Hematopoietic multipotent progenitor cell treated with erythropoietin and hydrocortisone succinate and interleukin-3 and kit ligand, for 8 days (in vitro differentiated cells): ENCODE measurements at regions not wholly inside any gene's neighbourhood (a gene's known extent, or its start where the extent isn't known, plus 50 kb on each side); places are given as distances from the start of the nearest gene placed in this dataset.
"Not testable (repeated sequence)": the region's sequence is repeated elsewhere in the genome, so short reads cannot be mapped to it uniquely, and the experiment has no call there.

Source experiments
- DNase-seq: peaks from one replicate; pipeline ENCODE4 v3.0.0-alpha.2; 2015

DNA sequence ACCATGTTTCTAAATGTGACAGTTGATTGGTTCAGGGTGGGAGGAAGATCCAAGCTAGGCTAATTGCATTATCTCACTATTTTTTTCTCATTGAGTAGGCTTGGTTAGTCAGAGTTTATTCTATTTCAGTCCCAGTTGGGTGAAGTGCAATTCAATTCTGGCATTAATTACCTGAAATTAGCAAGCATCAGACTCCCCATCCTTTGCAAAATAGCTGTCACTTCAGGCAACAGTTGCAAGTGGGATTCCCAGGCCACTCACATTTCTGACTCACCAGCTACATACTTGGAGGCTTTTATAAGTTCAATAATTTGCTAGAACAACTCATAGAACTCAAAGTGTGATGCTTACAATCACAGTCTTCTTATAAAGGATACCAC lies 155.8 kb upstream of the HAND2 start:
- no peak for DNase-seq

GRCh38 chr4:173685165-173685830 lies 155.3 kb upstream of the HAND2 start:
- DNase-seq: no peak

GRCh38 chr4:173684223-173684622 lies 154.2 kb upstream of the HAND2 start:
- DNase-seq: no peak

GRCh38 chr4:173682609-173683008 lies 152.6 kb upstream of the HAND2 start:
- DNase-seq: no peak

DNA sequence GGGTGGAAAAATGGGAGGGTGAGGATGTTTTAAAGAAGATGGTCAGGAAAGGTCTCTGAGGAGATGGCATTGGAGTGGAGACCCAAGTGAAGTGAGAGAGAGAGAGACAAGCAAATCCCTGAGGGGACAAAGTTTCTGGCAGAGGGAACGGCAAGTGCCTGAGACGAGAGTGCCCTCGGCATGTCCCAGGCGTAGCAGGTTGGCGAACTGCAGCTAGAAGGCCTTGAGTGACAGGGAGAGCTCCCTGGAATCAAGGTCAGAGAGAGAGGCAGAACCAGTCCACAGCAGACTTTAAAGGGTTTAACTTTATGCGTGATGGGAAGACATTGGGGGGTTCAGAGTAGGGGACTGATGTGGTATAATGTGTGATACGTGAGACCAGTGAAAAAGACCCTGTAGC lies 150.2 kb upstream of the HAND2 start:
- no peak for DNase-seq

- DNase-seq: no peak
Measured at GRCh38 chr4:173675446-173675845, 145.4 kb upstream of the HAND2 start.

DNA sequence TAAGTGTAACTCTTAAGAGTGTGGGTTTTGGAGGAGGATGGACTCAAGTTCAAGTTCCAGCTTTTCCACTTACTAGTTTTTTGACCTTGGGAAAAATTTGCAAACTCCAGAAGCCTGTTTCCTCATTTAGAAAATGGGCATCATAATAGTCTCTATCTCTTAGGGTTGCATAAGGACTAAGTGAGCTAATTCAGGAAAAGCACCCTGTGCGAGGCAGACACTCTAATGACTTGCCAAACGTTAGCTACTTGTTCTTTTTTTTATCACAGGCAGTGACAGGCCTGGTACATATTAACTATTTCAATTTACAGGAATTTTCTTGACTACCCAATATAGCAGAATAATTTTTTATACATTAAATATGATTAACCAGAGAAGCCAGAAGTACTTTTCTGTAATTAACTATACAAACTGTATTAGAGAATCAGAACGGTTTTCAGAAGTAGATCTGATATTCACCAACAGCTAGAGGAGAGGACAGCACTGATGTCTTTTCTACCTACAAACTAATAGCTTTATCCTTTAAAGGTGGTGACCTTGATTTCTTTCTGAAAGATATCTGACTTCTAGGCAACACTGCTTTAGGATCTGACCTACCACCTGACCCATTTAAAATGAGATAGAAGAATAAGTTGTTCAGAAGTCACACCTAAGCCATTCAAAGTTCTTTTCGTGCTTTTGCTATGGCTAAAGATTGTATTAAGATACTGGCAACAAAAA lies 139.6 kb upstream of the HAND2 start:
- no peak for DNase-seq

GRCh38 chr4:173661001-173661400 lies 131.0 kb upstream of the HAND2 start:
- DNase-seq: no peak

GRCh38 chr4:173656898-173657297 lies 126.9 kb upstream of the HAND2 start:
- no peak for DNase-seq

DNA sequence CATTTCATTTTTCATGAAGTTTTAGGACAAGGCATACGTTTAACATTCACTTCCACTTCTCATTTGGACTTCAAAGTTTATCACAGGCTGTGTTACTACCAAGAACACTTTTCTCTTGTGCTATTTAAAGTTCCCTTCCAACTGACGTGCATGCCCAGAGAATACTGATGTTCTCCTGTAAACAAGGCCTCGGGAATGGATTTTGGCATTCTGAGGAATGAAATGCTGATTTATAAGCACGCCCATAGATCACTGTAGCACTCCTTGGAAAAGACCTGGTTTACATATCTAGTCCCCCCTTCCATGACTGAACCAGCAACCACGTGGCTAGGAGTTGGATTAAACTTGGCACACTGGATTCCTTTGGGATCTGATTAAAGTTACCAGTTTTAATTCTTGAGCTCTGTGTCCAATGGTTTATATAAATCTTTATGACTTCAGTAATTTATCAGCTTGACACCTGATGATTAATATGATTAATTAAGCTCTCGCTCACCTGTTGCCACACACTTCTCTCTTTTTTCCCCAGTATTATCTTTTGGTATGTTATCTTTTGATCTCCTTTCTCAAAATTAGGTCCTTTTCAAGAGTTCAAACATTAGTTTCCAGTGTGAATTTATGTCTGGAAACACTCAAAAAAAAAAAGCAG lies 122.4 kb upstream of the HAND2 start:
- no peak for DNase-seq

DNA sequence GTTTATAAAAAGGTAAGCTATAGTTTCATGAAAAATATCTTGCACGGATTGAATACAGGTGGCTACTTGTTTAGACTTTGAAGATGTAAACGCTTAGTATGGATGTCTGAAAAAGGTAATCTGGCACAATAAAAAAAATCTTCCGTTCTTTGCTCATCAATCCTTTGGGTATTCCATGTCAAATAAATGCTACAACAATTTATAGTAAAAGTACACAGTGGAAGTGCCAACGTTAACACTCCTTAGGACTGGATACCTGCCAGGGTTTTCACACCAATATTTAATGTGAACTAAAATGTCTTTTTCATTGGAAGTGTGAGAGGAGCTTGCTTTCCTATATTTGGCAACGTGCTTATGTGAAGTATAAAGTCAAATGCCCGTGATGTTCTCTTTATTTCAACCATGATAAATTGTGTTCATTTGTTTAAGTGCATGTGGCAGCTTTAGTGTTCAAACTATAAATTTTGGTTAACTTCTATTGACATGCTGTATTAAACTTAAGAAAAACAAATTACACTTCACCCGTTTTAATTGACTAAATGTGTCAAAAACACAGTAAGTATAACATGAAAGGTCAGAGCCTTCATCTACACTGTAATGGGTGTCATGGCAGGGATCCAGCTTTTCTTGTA lies 121.7 kb upstream of the HAND2 start:
- no peak for DNase-seq

DNA sequence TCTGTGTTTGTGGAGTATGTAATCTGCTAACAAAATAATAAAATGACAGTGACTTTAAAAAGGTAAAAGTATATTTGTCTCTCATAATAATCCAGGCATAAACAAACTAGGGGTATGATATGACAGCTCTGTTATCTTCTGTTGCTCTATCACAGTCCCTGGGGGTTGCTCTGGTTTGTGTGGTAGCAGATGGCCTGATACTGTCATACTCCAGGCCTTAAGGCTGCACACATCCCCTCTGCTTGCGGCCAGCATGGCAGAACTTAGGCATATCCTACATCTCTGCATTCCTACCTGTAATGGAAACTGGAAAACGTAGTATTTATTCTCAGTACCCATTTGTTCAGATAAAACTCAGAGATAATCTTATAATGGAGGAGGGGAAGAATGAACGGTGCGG lies 117.9 kb upstream of the HAND2 start:
- DNase-seq: no peak

- DNase-seq: no peak
Measured at GRCh38 chr4:173642509-173642908, 112.5 kb upstream of the HAND2 start.

DNA sequence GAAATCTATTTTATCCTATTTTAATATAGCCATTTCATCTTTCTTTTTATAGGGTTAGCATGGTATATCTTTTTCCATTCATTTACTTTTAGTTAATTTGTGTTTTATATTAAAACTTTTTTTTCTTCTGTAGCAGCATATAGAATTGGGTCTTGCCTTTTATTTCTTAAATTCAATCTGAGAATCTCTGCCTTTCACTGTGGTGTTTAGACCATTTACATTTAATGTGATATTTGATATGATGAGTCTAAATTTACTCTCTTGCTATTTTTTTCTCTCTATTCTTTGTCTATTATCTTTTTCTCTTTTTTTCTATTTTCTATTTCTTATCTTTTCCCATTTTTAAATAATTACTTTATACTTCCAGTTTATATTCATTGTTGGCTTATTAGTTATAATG lies 105.4 kb upstream of the HAND2 start:
- DNase-seq: no peak

- DNase-seq: no peak
Measured at GRCh38 chr4:173626277-173626676, 96.2 kb upstream of the HAND2 start.

GRCh38 chr4:173618648-173619047 lies 88.6 kb upstream of the HAND2 start:
- not testable (repeated sequence) for DNase-seq

GRCh38 chr4:173609158-173609557 lies 79.1 kb upstream of the HAND2 start:
- DNase-seq: no peak

GRCh38 chr4:173608632-173609031 lies 78.6 kb upstream of the HAND2 start:
- not testable (repeated sequence) for DNase-seq

DNA sequence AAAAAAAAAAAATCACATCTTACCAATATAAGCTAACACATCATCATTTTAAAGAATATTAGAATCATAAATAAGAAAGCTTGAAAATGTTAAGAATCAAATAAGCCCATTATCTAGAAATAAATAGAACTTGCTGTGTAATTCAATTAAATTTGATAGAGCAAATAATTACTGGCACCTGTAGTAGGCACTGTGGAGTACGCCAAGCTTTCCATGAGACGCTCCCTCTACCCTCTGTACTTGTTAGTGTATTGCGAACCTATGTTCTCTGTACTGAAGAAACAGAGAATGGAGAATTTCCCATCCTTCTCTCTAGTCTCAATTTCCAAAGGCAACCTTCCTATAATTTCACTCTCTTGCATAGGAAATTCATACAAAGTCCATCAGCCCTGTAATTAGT lies 61.7 kb upstream of the HAND2 start:
- no peak for DNase-seq

GRCh38 chr4:173590697-173591096 lies 60.7 kb upstream of the HAND2 start:
- DNase-seq: no peak

DNA sequence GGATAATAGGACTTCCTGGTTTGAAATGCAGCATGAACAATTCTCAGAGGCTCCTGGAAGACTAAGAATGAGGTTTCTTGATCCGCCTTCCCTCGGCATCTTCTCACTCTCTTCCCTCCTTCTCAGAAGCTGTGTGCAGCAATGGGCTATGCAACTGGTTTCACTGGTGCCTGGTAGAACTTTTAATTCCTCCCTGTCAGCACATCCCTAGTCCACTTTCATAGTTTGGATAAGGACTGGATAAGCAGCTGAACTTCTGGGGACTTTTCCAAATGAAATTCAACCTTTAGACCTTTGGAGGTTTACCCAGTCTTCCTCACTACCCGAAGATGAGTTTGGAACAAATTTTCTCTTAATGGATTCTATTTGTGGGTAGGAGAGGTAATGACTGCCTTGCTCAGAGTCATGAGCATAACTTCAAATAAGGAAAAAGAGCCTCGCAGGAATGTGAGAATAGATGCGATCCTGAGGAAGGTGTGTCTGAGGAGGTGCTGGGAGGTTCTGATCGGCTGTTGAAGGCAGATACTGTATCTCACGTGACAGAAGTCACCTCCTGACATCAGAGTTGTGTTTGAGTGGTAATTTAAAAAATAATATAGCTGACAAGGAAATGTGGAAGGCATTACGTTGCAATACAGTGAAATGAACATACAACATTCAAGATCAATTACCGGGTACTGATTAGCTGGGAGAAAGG lies 56.0 kb upstream of the HAND2 start:
- no peak for DNase-seq

- DNase-seq: no peak
Measured at GRCh38 chr4:173584506-173584905, 54.5 kb upstream of the HAND2 start.
